SK-N-MC (cell line): ENCODE measurements at regions not wholly inside any gene's neighbourhood (a gene's known extent, or its start where the extent isn't known, plus 50 kb on each side); places are given as distances from the start of the nearest gene placed in this dataset.

Experiments used
- EZH2 ChIP-seq: fragments of 200-600 bp; sonication (generic); IDR thresholded peaks from one replicate; pipeline ENCODE4 v1.6.1; 2017; ENCODE audit warnings: antibody characterized with exemption
- FOXP2 ChIP-seq: optimal IDR thresholded peaks from 2 replicates; pipeline ENCODE3; 2011; ENCODE audit warnings: mild to moderate bottlenecking, moderate library complexity; ENCODE audit not compliant: insufficient read depth; ENCODE audit errors: extremely low read length, control extremely low read depth
- POLR2AphosphoS5 ChIP-seq: IDR thresholded peaks from 2 replicates; pipeline ENCODE4 v1.6.1; 2012; ENCODE audit warnings: mild to moderate bottlenecking, low read depth, low read length, borderline replicate concordance

GRCh38 chr11:37040921-37041320 is 442.9 kb upstream of the RAG2 start:
- TF ChIP-seq EZH2 (no peak), FOXP2 (no peak), POLR2AphosphoS5 (no peak)
